Fibroblast of lung (primary cell): ENCODE measurements at regions not wholly inside any gene's neighbourhood (a gene's known extent, or its start where the extent isn't known, plus 50 kb on each side); places are given as distances from the start of the nearest gene placed in this dataset.

ENCODE experiments used
- DNase-seq, 2 donors: peaks; one replicate each; pipeline versions ENCODE4 v3.0.0 to v3.0.0-alpha.2; 2010; ENCODE audit warnings: low read depth in 2 of 2
- H2AFZ ChIP-seq: 2 replicates; pipeline ENCODE4 v1.5.1; 2012; ENCODE audit warnings: low read length, control low read depth, inconsistent platforms
- H3K27ac ChIP-seq: 2 replicates; pipeline ENCODE4 v1.5.1; 2011; ENCODE audit warnings: low read length, control low read depth; ENCODE audit not compliant: insufficient read depth
- H3K27me3 ChIP-seq: 2 replicates; pipeline ENCODE4 v1.5.1; 2011; ENCODE audit warnings: mild to moderate bottlenecking, low read length; ENCODE audit not compliant: control insufficient read depth, insufficient read depth
- H3K36me3 ChIP-seq: 2 replicates; pipeline ENCODE4 v1.5.1; 2011; ENCODE audit warnings: low read length; ENCODE audit not compliant: control insufficient read depth, insufficient read depth
- H3K4me1 ChIP-seq: 2 replicates; pipeline ENCODE4 v1.5.1; 2011; ENCODE audit warnings: low read length; ENCODE audit not compliant: control insufficient read depth, insufficient read depth; ENCODE audit errors: extremely low read depth
- H3K4me2 ChIP-seq: 2 replicates; pipeline ENCODE4 v1.5.1; 2011; ENCODE audit warnings: low read length, control low read depth; ENCODE audit not compliant: insufficient read depth; ENCODE audit errors: extremely low read depth
- H3K4me3 ChIP-seq, 4 experiments: fragments of 200-600 bp in 1 of 4; sonication (generic) in 1 of 4; replicated peaks in 1 of 4; 2 replicates each; pipeline ENCODE4 v1.5.1; 2011 to 2016; ENCODE audit warnings: low read length in 4 of 4, low read depth in 3 of 4, mild to moderate bottlenecking in 3 of 4, control low read depth in 2 of 4, inconsistent platforms in 1 of 4, mixed read lengths in 1 of 4; ENCODE audit not compliant: insufficient read depth in 1 of 4; ENCODE audit errors: control extremely low read depth in 1 of 4
- H3K79me2 ChIP-seq: 2 replicates; pipeline ENCODE4 v1.5.1; 2012; ENCODE audit warnings: mild to moderate bottlenecking, low read length, inconsistent platforms; ENCODE audit not compliant: control insufficient read depth, insufficient read depth
- H3K9ac ChIP-seq: 2 replicates; pipeline ENCODE4 v1.5.1; 2011; ENCODE audit warnings: mild to moderate bottlenecking, low read length, control low read depth; ENCODE audit not compliant: insufficient read depth
- H3K9me3 ChIP-seq: 2 replicates; pipeline ENCODE4 v1.5.1; 2012; ENCODE audit warnings: low read depth, low read length; ENCODE audit not compliant: control insufficient read depth, insufficient read depth
- H4K20me1 ChIP-seq: 2 replicates; pipeline ENCODE4 v1.5.1; 2011; ENCODE audit warnings: low read length; ENCODE audit not compliant: control insufficient read depth, insufficient read depth; ENCODE audit errors: extremely low read depth
- EZH2 ChIP-seq: IDR thresholded peaks from 2 replicates; pipeline ENCODE4 v1.5.1; 2012; ENCODE audit warnings: low read length, control low read depth, mild to moderate bottlenecking; ENCODE audit errors: missing control alignments
- TF ChIP-seq, protein P1 (sequence below), 2 donors: IDR thresholded peaks in 1 of 2; conservative IDR thresholded peaks in 1 of 2; 1 replicate in 1 of 2; 2 replicates in 1 of 2; pipeline ENCODE4 v1.5.1; 2011 to 2012; ENCODE audit warnings: low read length in 2 of 2, control low read depth in 1 of 2, inconsistent platforms in 1 of 2, low read depth in 1 of 2, mild to moderate bottlenecking in 1 of 2

DNA sequence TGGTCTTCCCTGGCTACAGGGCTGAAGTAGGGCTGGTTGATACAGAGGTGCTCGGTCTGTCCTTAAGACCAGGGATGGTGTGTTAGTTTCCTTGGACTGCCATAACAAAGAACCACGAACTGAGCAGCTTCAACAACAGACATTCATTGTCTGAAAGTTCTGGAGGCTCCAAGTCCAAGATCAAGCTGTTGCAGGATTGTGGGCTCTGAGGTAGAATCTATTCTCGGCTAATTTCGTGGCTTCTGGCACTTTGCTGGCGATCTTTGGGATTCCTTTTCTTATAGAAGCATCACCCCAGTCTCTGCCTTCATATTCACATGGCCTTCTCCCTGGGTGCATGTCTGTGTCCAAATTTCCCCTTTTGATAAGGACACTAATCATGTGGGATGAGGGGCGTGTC lies 112.1 kb upstream of the ITGB1 start:
- Histone ChIP-seq H3K27ac (no peak overlapping the region), H2AFZ (no peak overlapping the region), H3K79me2 (no peaks in the 10 kb centered on the region), H3K4me2 (no peak overlapping the region), H3K9me3 (no peaks in the 10 kb centered on the region), H3K36me3 (no peaks in the 10 kb centered on the region), H4K20me1 (no peaks in the 10 kb centered on the region), H3K4me3 (no peak overlapping the region), H3K27me3 (no peaks in the 10 kb centered on the region), H3K9ac (no peak overlapping the region), H3K4me1 (no peaks in the 10 kb centered on the region)
- TF ChIP-seq, protein P1, sequence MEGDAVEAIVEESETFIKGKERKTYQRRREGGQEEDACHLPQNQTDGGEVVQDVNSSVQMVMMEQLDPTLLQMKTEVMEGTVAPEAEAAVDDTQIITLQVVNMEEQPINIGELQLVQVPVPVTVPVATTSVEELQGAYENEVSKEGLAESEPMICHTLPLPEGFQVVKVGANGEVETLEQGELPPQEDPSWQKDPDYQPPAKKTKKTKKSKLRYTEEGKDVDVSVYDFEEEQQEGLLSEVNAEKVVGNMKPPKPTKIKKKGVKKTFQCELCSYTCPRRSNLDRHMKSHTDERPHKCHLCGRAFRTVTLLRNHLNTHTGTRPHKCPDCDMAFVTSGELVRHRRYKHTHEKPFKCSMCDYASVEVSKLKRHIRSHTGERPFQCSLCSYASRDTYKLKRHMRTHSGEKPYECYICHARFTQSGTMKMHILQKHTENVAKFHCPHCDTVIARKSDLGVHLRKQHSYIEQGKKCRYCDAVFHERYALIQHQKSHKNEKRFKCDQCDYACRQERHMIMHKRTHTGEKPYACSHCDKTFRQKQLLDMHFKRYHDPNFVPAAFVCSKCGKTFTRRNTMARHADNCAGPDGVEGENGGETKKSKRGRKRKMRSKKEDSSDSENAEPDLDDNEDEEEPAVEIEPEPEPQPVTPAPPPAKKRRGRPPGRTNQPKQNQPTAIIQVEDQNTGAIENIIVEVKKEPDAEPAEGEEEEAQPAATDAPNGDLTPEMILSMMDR (conservative IDR thresholded peaks at IDR 0.05 in 1 of 2, IDR thresholded peaks at IDR 0.05 in 1 of 2; ENCODE audit: low read depth in 1 of 2, low read length in 2 of 2), result no peak
- no peak for TF ChIP-seq EZH2
- no peak for DNase-seq

DNA sequence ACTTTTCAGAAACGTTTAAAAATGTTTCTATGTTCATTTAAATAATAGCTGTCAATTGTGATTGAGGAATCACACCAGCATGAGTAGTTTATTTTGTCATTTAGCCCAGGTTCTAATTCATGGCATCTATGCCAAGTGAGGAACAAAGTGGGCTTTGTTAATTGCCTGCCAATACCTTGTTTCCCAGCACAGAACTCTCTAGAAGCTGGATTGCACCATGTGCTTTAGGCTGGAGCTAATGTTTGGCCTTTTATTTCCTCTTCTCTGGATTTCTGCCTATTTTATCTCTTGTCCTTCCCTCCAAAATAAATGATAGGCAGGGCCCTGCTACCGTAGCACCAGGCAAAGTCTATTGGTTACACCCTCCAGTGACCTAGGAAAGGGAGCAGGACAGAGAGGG lies 109.9 kb upstream of the ITGB1 start:
- DNase-seq, result no peak
- Histone ChIP-seq H3K27ac (no peak overlapping the region), H2AFZ (no peak overlapping the region), H3K79me2 (no peaks in the 10 kb centered on the region), H3K9me3 (no peaks in the 10 kb centered on the region), H3K4me3 (no peak overlapping the region), H3K4me2 (no peak overlapping the region), H3K9ac (no peak overlapping the region), H3K36me3 (no peaks in the 10 kb centered on the region), H3K27me3 (no peaks in the 10 kb centered on the region), H3K4me1 (no peaks in the 10 kb centered on the region), H4K20me1 (no peaks in the 10 kb centered on the region)
- no peak for TF ChIP-seq EZH2
- TF ChIP-seq, protein P1 (conservative IDR thresholded peaks at IDR 0.05 in 1 of 2, IDR thresholded peaks at IDR 0.05 in 1 of 2; ENCODE audit: low read depth in 1 of 2, low read length in 2 of 2), result no peak

DNA sequence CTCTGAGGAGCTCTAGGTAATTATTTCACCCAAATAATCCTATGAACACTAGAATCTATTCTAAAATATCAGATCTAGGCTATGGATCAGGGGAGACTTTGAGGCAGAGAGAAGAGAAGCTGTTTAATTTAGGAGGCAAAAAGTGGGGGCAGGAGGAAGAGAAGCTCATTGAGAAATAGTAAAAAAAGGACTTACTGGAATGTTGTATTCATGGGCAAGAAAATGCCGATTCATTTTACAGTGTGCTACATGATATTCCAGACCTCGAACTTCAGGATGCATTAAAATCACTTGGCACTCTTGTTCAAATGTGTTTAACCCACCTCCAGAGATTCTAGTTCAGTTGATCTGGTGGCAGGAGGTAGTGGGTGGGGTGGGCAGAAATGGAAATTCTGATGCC lies 109.5 kb upstream of the ITGB1 start:
- no peak overlapping the region for H2AFZ ChIP-seq
- H3K36me3 ChIP-seq, result no peaks in the 10 kb centered on the region
- peak; percentile 21 to 45 for DNase-seq
- H3K27me3 ChIP-seq, result no peaks in the 10 kb centered on the region
- H4K20me1 ChIP-seq, result no peaks in the 10 kb centered on the region
- H3K9me3 ChIP-seq, result no peaks in the 10 kb centered on the region
- no peaks in the 10 kb centered on the region for H3K79me2 ChIP-seq
- TF ChIP-seq EZH2, result no peak
- TF ChIP-seq, protein P1 (conservative IDR thresholded peaks at IDR 0.05 in 1 of 2, IDR thresholded peaks at IDR 0.05 in 1 of 2; ENCODE audit: low read depth in 1 of 2, low read length in 2 of 2), result no peak
- H3K4me3 ChIP-seq, result no peak overlapping the region
- H3K4me1 ChIP-seq, result no peaks in the 10 kb centered on the region
- no peak overlapping the region for H3K27ac ChIP-seq
- no peak overlapping the region for H3K4me2 ChIP-seq
- no peak overlapping the region for H3K9ac ChIP-seq
